Astrocyte of the hippocampus (primary cell): ENCODE measurements at regions not wholly inside any gene's neighbourhood (a gene's known extent, or its start where the extent isn't known, plus 50 kb on each side); places are given as distances from the start of the nearest gene placed in this dataset.
"Not testable (repeated sequence)": the region's sequence is repeated elsewhere in the genome, so short reads cannot be mapped to it uniquely, and the experiment has no call there.

ENCODE experiments used
- DNase-seq: peaks from one replicate; pipeline ENCODE4 v3.0.0; 2011; ENCODE audit warnings: low read depth, low spot score

- no peak for DNase-seq
Observed at GRCh38 chr5:2105141-2105540, 222.4 kb upstream of the IRX4 start.

- DNase-seq: no peak
Observed at GRCh38 chr5:2103940-2104339, 221.2 kb upstream of the IRX4 start.

- no peak for DNase-seq
Observed at GRCh38 chr5:2102819-2103776, 220.4 kb upstream of the IRX4 start.

- DNase-seq: no peak
Observed at GRCh38 chr5:2101685-2102084, 219.0 kb upstream of the IRX4 start.

- no peak for DNase-seq
Observed at GRCh38 chr5:2096887-2097505, 214.3 kb upstream of the IRX4 start.

- no peak for DNase-seq
Observed at GRCh38 chr5:2095011-2095410, 212.3 kb upstream of the IRX4 start.

- DNase-seq: no peak
Observed at GRCh38 chr5:2094616-2094995, 211.9 kb upstream of the IRX4 start.

GRCh38 chr5:2093859-2094615 is 211.3 kb upstream of the IRX4 start:
- peak; percentile 56 for DNase-seq

- no peak for DNase-seq
Observed at GRCh38 chr5:2091921-2092320, 209.2 kb upstream of the IRX4 start.

- DNase-seq: no peak
Observed at GRCh38 chr5:2087980-2088379, 205.3 kb upstream of the IRX4 start.

GRCh38 chr5:2075365-2075764 is 192.6 kb upstream of the IRX4 start:
- DNase-seq: no peak

GRCh38 chr5:2071562-2071961 is 188.8 kb upstream of the IRX4 start:
- DNase-seq: no peak

- not testable (repeated sequence) for DNase-seq
Observed at GRCh38 chr5:2070787-2071186, 188.1 kb upstream of the IRX4 start.

GRCh38 chr5:2068531-2068930 is 185.8 kb upstream of the IRX4 start:
- no peak for DNase-seq

GRCh38 chr5:2066373-2066772 is 183.6 kb upstream of the IRX4 start:
- DNase-seq: no peak

GRCh38 chr5:2063380-2063779 is 180.7 kb upstream of the IRX4 start:
- DNase-seq: not testable (repeated sequence)

GRCh38 chr5:2052687-2053086 is 170.0 kb upstream of the IRX4 start:
- DNase-seq: no peak

- DNase-seq: no peak
Observed at GRCh38 chr5:2049876-2050275, 167.2 kb upstream of the IRX4 start.

- DNase-seq: no peak
Observed at GRCh38 chr5:2048664-2049063, 165.9 kb upstream of the IRX4 start.

GRCh38 chr5:2047341-2047927 is 164.7 kb upstream of the IRX4 start:
- DNase-seq: no peak

GRCh38 chr5:2044041-2044440 is 161.3 kb upstream of the IRX4 start:
- DNase-seq: no peak

GRCh38 chr5:2039180-2039531 is 156.4 kb upstream of the IRX4 start:
- no peak for DNase-seq
